ENCODE measurements at regions not wholly inside any gene's neighbourhood (a gene's known extent, or its start where the extent isn't known, plus 50 kb on each side); places are given as distances from the start of the nearest gene placed in this dataset.

GRCh38 chr2:14235667-14236066, 396.9 kb upstream of the LRATD1 start:
- no peak for DNase-seq

GRCh38 chr2:14237902-14238301, 394.6 kb upstream of the LRATD1 start:
- no peak for DNase-seq

GRCh38 chr2:14239605-14240004, 392.9 kb upstream of the LRATD1 start:
- DNase-seq = no peak

GRCh38 chr2:14240868-14241267, 391.6 kb upstream of the LRATD1 start:
- no peak for DNase-seq

- no peak for DNase-seq
Measured at GRCh38 chr2:14245901-14246300, 386.6 kb upstream of the LRATD1 start.

- no peak for DNase-seq
Measured at GRCh38 chr2:14255135-14255820, 377.2 kb upstream of the LRATD1 start.

- DNase-seq = no peak
Measured at GRCh38 chr2:14256890-14257289, 375.6 kb upstream of the LRATD1 start.

- no peak for DNase-seq
Measured at GRCh38 chr2:14257801-14258507, 374.6 kb upstream of the LRATD1 start.

- DNase-seq = no peak
Measured at GRCh38 chr2:14261771-14262170, 370.7 kb upstream of the LRATD1 start.

GRCh38 chr2:14263053-14263452, 369.5 kb upstream of the LRATD1 start:
- no peak for DNase-seq

GRCh38 chr2:14270036-14270582, 362.4 kb upstream of the LRATD1 start:
- no peak for DNase-seq

GRCh38 chr2:14272396-14273075, 360.0 kb upstream of the LRATD1 start:
- DNase-seq = no peak

GRCh38 chr2:14273650-14274049, 358.9 kb upstream of the LRATD1 start:
- DNase-seq = no peak

- no peak for DNase-seq
Measured at GRCh38 chr2:14284244-14284643, 348.3 kb upstream of the LRATD1 start.

GRCh38 chr2:14285812-14286211, 346.7 kb upstream of the LRATD1 start:
- DNase-seq = no peak

GRCh38 chr2:14288016-14288415, 344.5 kb upstream of the LRATD1 start:
- DNase-seq = peak; percentile 53

- no peak for DNase-seq
Measured at GRCh38 chr2:14292964-14293363, 339.6 kb upstream of the LRATD1 start.

- DNase-seq = no peak
Measured at GRCh38 chr2:14297340-14297739, 335.2 kb upstream of the LRATD1 start.

GRCh38 chr2:14297906-14298305, 334.6 kb upstream of the LRATD1 start:
- no peak for DNase-seq

GRCh38 chr2:14301331-14301730, 331.2 kb upstream of the LRATD1 start:
- no peak for DNase-seq

GRCh38 chr2:14303366-14304115, 329.0 kb upstream of the LRATD1 start:
- DNase-seq = no peak

GRCh38 chr2:14304326-14304725, 328.2 kb upstream of the LRATD1 start:
- DNase-seq = no peak

GRCh38 chr2:14306268-14306861, 326.2 kb upstream of the LRATD1 start:
- DNase-seq = no peak
